HepG2 (cell line): ENCODE measurements at regions not wholly inside any gene's neighbourhood (a gene's known extent, or its start where the extent isn't known, plus 50 kb on each side); places are given as distances from the start of the nearest gene placed in this dataset.

ENCODE experiments used
- ARNT ChIP-seq: fragments of 450-650 bp; IDR thresholded peaks from 2 replicates; pipeline ENCODE4 v1.6.1; 2017
- JUN ChIP-seq: sonication (generic); formaldehyde crosslinking; IDR thresholded peaks from 2 replicates; pipeline ENCODE4 v1.4.0; 2020; ENCODE audit warnings: mild to moderate bottlenecking, missing genetic modification reagents
- PHF21A ChIP-seq: sonication (generic); formaldehyde crosslinking; IDR thresholded peaks from 2 replicates; pipeline ENCODE4 v1.5.0; 2020; ENCODE audit warnings: mild to moderate bottlenecking, missing genetic modification reagents
- TEAD3 ChIP-seq: optimal IDR thresholded peaks from 2 replicates; pipeline ENCODE3; 2016; ENCODE audit warnings: borderline replicate concordance
- ZNF644 ChIP-seq: IDR thresholded peaks from 2 replicates; pipeline ENCODE4 v1.6.1; 2016; ENCODE audit warnings: low read depth
- TF ChIP-seq, protein P1 (sequence below): sonication (generic); formaldehyde crosslinking; conservative IDR thresholded peaks from 2 replicates; pipeline ENCODE4 v1.8.1; 2023; ENCODE audit warnings: missing genetic modification reagents
- TF ChIP-seq, protein P2 (sequence below): sonication (generic); formaldehyde crosslinking; IDR thresholded peaks from 2 replicates; pipeline ENCODE4 v1.5.0; 2020; ENCODE audit warnings: mild to moderate bottlenecking, missing genetic modification reagents, moderate library complexity

DNA sequence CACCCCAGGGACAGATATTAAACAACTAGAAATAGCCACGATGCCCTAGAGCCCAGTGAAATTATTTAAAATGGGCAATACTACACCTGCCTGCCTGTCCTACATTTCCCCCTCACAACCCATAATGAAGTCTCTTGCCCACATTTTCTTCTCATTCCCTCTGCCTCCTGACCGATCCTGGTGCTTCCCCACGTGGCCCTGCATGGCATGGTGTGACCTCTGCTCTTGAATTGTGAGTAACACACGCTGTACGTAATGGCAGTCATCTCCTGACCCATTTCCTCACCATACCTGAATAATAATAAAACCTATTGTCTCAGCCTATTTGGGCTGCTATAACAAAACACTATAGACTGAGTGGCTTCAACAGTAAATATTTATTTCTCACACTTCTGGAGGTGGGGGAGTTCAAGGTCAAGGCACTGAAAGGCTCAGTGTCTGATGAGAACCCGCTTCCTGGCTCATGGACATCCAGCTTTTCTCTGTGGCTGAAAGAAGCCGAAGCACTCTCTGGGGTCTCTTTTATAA, 77.0 kb upstream of the ENPP6 start:
- no peak for TF ChIP-seq PHF21A (CRISPR knock-in tag)
- TF ChIP-seq ARNT = no peak
- no peak for TF ChIP-seq ZNF644 (CRISPR knock-in tag)
- TF ChIP-seq, protein P1, sequence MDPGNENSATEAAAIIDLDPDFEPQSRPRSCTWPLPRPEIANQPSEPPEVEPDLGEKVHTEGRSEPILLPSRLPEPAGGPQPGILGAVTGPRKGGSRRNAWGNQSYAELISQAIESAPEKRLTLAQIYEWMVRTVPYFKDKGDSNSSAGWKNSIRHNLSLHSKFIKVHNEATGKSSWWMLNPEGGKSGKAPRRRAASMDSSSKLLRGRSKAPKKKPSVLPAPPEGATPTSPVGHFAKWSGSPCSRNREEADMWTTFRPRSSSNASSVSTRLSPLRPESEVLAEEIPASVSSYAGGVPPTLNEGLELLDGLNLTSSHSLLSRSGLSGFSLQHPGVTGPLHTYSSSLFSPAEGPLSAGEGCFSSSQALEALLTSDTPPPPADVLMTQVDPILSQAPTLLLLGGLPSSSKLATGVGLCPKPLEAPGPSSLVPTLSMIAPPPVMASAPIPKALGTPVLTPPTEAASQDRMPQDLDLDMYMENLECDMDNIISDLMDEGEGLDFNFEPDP (CRISPR knock-in tag) = no peak
- TF ChIP-seq JUN (CRISPR knock-in tag) = no peak
- TF ChIP-seq TEAD3 (CRISPR knock-in tag) = no peak
- TF ChIP-seq, protein P2, sequence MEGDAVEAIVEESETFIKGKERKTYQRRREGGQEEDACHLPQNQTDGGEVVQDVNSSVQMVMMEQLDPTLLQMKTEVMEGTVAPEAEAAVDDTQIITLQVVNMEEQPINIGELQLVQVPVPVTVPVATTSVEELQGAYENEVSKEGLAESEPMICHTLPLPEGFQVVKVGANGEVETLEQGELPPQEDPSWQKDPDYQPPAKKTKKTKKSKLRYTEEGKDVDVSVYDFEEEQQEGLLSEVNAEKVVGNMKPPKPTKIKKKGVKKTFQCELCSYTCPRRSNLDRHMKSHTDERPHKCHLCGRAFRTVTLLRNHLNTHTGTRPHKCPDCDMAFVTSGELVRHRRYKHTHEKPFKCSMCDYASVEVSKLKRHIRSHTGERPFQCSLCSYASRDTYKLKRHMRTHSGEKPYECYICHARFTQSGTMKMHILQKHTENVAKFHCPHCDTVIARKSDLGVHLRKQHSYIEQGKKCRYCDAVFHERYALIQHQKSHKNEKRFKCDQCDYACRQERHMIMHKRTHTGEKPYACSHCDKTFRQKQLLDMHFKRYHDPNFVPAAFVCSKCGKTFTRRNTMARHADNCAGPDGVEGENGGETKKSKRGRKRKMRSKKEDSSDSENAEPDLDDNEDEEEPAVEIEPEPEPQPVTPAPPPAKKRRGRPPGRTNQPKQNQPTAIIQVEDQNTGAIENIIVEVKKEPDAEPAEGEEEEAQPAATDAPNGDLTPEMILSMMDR (CRISPR knock-in tag) = no peak
